SK-N-SH treated with all-trans-retinoic acid at 6 μM for 48 hours (cell line): ENCODE measurements at regions not wholly inside any gene's neighbourhood (a gene's known extent, or its start where the extent isn't known, plus 50 kb on each side); places are given as distances from the start of the nearest gene placed in this dataset.

Experiments
- ATAC-seq: fragments of 200-7000 bp; cut with Tn5 transposase; 3 replicates; pipeline ENCODE4 v1.9.1; 2020; ENCODE audit warnings: mild to moderate bottlenecking, moderate library complexity
- ARNTL ChIP-seq: fragments of 450-650 bp; formaldehyde crosslinking; IDR thresholded peaks from 2 replicates; pipeline ENCODE4 v1.5.0; 2020; ENCODE audit warnings: low read depth, mild to moderate bottlenecking, moderate library complexity, borderline replicate concordance
- BACH2 ChIP-seq: fragments of 250-450 bp; sonication (Bioruptor Pico); IDR thresholded peaks from 2 replicates; pipeline ENCODE4 v1.9.0; 2021; ENCODE audit warnings: mild to moderate bottlenecking, borderline replicate concordance
- CREB5 ChIP-seq: fragments of 250-450 bp; sonication (Bioruptor Pico); IDR thresholded peaks from 2 replicates; pipeline ENCODE4 v1.5.1; 2020; ENCODE audit warnings: low read depth, mild to moderate bottlenecking, moderate library complexity
- CSDC2 ChIP-seq: fragments of 250-450 bp; sonication (Bioruptor Pico); IDR thresholded peaks from 2 replicates; pipeline ENCODE4 v1.5.0; 2020; ENCODE audit warnings: mild to moderate bottlenecking, moderate library complexity
- GLIS3 ChIP-seq: fragments of 250-450 bp; sonication (Bioruptor Pico); IDR thresholded peaks from 2 replicates; pipeline ENCODE4 v1.5.0; 2020; ENCODE audit warnings: mild to moderate bottlenecking, moderate library complexity
- ISL1 ChIP-seq: fragments of 250-450 bp; sonication (Bioruptor Pico); IDR thresholded peaks from 2 replicates; pipeline ENCODE4 v2.1.2; 2022; ENCODE audit warnings: mild to moderate bottlenecking, moderate library complexity
- OSR1 ChIP-seq: fragments of 250-450 bp; sonication (Bioruptor Pico); IDR thresholded peaks from 2 replicates; pipeline ENCODE4 v1.8.0; 2022; ENCODE audit warnings: moderate library complexity, mild to moderate bottlenecking, inconsistent platforms
- PATZ1 ChIP-seq: fragments of 250-450 bp; sonication (Bioruptor Pico); IDR thresholded peaks from 2 replicates; pipeline ENCODE4 v1.8.0; 2020; ENCODE audit warnings: mild to moderate bottlenecking, moderate library complexity, borderline replicate concordance
- POU6F1 ChIP-seq: fragments of 250-450 bp; sonication (Bioruptor Pico); IDR thresholded peaks from 2 replicates; pipeline ENCODE4 v1.8.0; 2021; ENCODE audit warnings: low read depth, mild to moderate bottlenecking, moderate library complexity, borderline replicate concordance
- SNAI2 ChIP-seq: fragments of 250-450 bp; sonication (Bioruptor Pico); IDR thresholded peaks from 2 replicates; pipeline ENCODE4 v1.5.0; 2020; ENCODE audit warnings: mild to moderate bottlenecking, moderate library complexity
- TOX ChIP-seq: fragments of 250-450 bp; sonication (Bioruptor Pico); IDR thresholded peaks from 2 replicates; pipeline ENCODE4 v1.8.0; 2021; ENCODE audit warnings: mild to moderate bottlenecking, moderate library complexity, borderline replicate concordance
- ZC3H10 ChIP-seq: fragments of 250-450 bp; sonication (Bioruptor Pico); IDR thresholded peaks from 2 replicates; pipeline ENCODE4 v1.5.1; 2021; ENCODE audit warnings: mild to moderate bottlenecking, moderate library complexity
- ZFP3 ChIP-seq: fragments of 250-450 bp; sonication (Bioruptor Pico); IDR thresholded peaks from 2 replicates; pipeline ENCODE4 v1.5.0; 2020; ENCODE audit warnings: mild to moderate bottlenecking, moderate library complexity
- ZFP30 ChIP-seq: fragments of 450-650 bp; formaldehyde crosslinking; IDR thresholded peaks from 2 replicates; pipeline ENCODE4 v1.5.0; 2022; ENCODE audit warnings: mild to moderate bottlenecking, moderate library complexity
- ZNF565 ChIP-seq: fragments of 450-650 bp; formaldehyde crosslinking; conservative IDR thresholded peaks from 2 replicates; pipeline ENCODE4 v1.5.0; 2020; ENCODE audit warnings: low read depth, mild to moderate bottlenecking, moderate library complexity
- ZNF70 ChIP-seq: fragments of 450-650 bp; formaldehyde crosslinking; IDR thresholded peaks from 2 replicates; pipeline ENCODE4 v1.5.0; 2020; ENCODE audit warnings: mild to moderate bottlenecking, moderate library complexity
- TF ChIP-seq, protein P1 (sequence below): fragments of 250-450 bp; sonication (Bioruptor Pico); IDR thresholded peaks from 2 replicates; pipeline ENCODE4 v1.5.0; 2020; ENCODE audit warnings: mild to moderate bottlenecking, moderate library complexity
- TF ChIP-seq, protein P2 (sequence below): fragments of 250-450 bp; sonication (Bioruptor Pico); IDR thresholded peaks from 2 replicates; pipeline ENCODE4 v1.5.1; 2021; ENCODE audit warnings: mild to moderate bottlenecking, moderate library complexity

DNA sequence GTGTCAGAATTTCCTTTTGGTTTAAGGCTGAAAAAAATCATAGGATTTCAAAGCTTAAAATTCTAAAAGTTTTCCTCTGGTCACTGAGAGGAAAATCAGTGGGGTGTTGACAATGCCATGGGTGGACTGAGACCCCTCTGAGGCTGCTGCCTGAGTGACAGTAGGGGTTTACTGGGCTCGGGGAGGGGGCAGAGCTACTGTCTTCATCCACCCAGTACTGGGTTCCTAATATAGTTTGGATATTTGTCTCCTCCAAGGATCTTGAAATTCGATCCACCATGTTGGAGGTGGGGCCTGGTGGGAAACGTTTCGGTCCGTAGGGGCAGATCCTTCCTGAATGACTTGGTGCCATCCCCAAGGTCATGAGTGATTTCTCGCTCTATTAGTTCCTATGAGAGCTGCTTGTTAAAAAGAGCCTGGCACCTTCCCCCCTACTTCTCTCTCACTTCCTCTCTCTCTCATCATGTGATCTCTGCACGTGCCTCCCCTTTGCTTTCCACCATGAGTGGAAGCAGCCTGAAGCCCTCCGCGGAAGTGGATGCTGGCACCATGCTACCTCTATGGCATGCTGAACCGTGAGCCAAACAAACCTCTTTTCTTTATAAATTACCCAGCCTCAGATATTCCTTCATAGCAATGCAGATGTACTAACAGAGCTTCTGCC, 72.3 kb downstream of the MAP10 start:
- no peak for ATAC-seq
- TF ChIP-seq, protein P1, sequence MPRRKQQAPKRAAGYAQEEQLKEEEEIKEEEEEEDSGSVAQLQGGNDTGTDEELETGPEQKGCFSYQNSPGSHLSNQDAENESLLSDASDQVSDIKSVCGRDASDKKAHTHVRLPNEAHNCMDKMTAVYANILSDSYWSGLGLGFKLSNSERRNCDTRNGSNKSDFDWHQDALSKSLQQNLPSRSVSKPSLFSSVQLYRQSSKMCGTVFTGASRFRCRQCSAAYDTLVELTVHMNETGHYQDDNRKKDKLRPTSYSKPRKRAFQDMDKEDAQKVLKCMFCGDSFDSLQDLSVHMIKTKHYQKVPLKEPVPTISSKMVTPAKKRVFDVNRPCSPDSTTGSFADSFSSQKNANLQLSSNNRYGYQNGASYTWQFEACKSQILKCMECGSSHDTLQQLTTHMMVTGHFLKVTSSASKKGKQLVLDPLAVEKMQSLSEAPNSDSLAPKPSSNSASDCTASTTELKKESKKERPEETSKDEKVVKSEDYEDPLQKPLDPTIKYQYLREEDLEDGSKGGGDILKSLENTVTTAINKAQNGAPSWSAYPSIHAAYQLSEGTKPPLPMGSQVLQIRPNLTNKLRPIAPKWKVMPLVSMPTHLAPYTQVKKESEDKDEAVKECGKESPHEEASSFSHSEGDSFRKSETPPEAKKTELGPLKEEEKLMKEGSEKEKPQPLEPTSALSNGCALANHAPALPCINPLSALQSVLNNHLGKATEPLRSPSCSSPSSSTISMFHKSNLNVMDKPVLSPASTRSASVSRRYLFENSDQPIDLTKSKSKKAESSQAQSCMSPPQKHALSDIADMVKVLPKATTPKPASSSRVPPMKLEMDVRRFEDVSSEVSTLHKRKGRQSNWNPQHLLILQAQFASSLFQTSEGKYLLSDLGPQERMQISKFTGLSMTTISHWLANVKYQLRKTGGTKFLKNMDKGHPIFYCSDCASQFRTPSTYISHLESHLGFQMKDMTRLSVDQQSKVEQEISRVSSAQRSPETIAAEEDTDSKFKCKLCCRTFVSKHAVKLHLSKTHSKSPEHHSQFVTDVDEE (CRISPR knock-in tag): no peak
- no peak for TF ChIP-seq ZNF565 (CRISPR knock-in tag)
- TF ChIP-seq PATZ1: no peak
- TF ChIP-seq ZFP3 (CRISPR knock-in tag): no peak
- no peak for TF ChIP-seq ZC3H10 (CRISPR knock-in tag)
- TF ChIP-seq ZNF70 (CRISPR knock-in tag): no peak
- TF ChIP-seq, protein P2, sequence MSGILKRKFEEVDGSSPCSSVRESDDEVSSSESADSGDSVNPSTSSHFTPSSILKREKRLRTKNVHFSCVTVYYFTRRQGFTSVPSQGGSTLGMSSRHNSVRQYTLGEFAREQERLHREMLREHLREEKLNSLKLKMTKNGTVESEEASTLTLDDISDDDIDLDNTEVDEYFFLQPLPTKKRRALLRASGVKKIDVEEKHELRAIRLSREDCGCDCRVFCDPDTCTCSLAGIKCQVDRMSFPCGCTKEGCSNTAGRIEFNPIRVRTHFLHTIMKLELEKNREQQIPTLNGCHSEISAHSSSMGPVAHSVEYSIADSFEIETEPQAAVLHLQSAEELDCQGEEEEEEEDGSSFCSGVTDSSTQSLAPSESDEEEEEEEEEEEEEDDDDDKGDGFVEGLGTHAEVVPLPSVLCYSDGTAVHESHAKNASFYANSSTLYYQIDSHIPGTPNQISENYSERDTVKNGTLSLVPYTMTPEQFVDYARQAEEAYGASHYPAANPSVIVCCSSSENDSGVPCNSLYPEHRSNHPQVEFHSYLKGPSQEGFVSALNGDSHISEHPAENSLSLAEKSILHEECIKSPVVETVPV (CRISPR knock-in tag): no peak
- no peak for TF ChIP-seq SNAI2 (CRISPR knock-in tag)
- no peak for TF ChIP-seq ARNTL (CRISPR knock-in tag)
- TF ChIP-seq CSDC2 (CRISPR knock-in tag): no peak
- TF ChIP-seq, all 23 proteins: peak for 0

DNA sequence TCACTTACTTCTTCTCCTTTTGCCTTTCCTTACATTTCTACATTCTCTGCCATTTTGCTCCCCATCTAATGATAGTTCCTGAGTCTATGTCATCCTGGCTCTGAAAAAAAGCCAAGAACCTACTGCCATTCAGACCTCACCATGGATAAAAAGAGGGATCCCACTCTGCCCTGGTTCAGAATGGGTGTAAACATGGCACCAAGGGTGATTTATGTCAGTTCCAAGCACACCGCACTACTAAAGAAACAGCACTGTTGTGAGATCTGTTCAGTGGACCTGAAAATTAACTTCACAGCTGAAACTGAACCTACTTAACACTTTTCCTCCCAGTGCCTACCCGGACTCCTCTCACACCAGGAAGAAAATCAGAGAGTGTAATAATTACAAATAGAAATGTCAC, 72.3 kb upstream of the NTPCR start:
- ATAC-seq: no peak
- TF ChIP-seq SNAI2 (CRISPR knock-in tag) (no peak), POU6F1 (CRISPR knock-in tag) (no peak), PATZ1 (no peak), CREB5 (CRISPR knock-in tag) (no peak), ZNF565 (CRISPR knock-in tag) (no peak), ISL1 (CRISPR knock-in tag) (no peak), ZC3H10 (CRISPR knock-in tag) (no peak), TOX (CRISPR knock-in tag) (no peak), ZFP30 (CRISPR knock-in tag) (no peak), CSDC2 (CRISPR knock-in tag) (no peak), ARNTL (CRISPR knock-in tag) (no peak), OSR1 (no peak)

DNA sequence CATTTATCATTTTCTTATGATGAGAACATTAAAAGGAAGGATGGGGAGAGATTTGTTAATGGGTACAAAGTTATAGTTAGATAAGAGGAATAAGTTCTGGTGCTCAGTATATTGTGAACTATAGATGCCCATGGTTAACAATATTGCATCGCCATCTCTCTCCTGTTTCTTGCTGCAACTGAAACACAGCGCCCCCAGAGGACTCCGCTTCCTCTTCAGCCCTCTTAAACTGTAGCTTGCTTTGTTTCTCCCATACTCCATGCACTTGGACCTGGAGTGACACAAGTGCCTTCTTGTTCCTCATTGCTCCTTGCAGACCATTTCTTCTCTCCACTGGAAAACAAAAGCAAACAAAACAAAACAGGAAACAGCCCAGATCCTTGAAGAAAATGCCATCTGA, 70.1 kb upstream of the NTPCR start:
- peak; percentile 60; the same call in 2 of the 3 replicates for ATAC-seq
- TF ChIP-seq, protein P1 (CRISPR knock-in tag): no peak
- TF ChIP-seq, protein P2 (CRISPR knock-in tag): no peak
- TF ChIP-seq PATZ1: no peak
- TF ChIP-seq GLIS3: no peak
- TF ChIP-seq BACH2 (CRISPR knock-in tag): no peak
- TF ChIP-seq SNAI2 (CRISPR knock-in tag): no peak
